ENCODE measurements at regions not wholly inside any gene's neighbourhood (a gene's known extent, or its start where the extent isn't known, plus 50 kb on each side); places are given as distances from the start of the nearest gene placed in this dataset.

DNA sequence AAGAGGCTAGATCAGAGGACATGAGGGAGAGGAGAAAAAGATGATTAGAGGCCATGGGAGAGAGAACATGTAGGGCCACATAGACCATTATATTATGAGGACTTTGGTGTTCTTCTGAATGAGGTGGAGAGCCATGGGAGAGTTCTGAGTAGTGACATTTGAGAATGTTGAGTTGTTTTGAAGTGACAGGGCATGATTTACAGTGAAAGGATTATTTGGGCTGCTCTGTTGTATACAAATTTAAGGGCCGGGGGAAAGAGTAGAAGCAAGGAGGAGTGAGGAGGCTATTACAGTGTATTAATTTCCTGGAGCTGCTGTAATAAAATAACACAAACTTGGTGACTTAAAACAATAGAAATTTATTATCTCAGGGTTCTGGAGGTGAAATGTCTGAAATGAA, 102.5 kb upstream of the RGS4 start:
- CTCF ChIA-PET = no interaction called here
- no TSS peak for BruUV-seq (replicated peaks)
- no peaks in the 10 kb centered on the region for H3K36me3 ChIP-seq (ENCODE audit: insufficient read depth, low read length, poor library complexity, severe bottlenecking)
- no peaks in the 10 kb centered on the region for H3K9me3 ChIP-seq (ENCODE audit: low read depth, low read length, poor library complexity, severe bottlenecking)
- no peaks in the 10 kb centered on the region for H3K4me1 ChIP-seq (ENCODE audit: insufficient read depth, low read length, poor library complexity, severe bottlenecking)
- DNase-seq (ENCODE audit: low spot score) = no peak
- H3K4me3 ChIP-seq (ENCODE audit: low read depth, low read length, poor library complexity, severe bottlenecking) = no peak overlapping the region
- H3K27me3 ChIP-seq (replicated peaks; ENCODE audit: insufficient read depth, low read depth, low read length, poor library complexity) = no peaks in the 10 kb centered on the region
- intact Hi-C loops (cut with micrococcal nuclease; ENCODE audit: unreplicated experiment) = no loop called here
- H3K27ac ChIP-seq (ENCODE audit: low read depth, low read length, poor library complexity, severe bottlenecking) = no peak overlapping the region
- no peak for TF ChIP-seq EZH2 (IDR thresholded peaks at IDR 0.05; ENCODE audit: borderline replicate concordance, low read depth, low read length, poor library complexity, severe bottlenecking)
- TF ChIP-seq, protein P1, sequence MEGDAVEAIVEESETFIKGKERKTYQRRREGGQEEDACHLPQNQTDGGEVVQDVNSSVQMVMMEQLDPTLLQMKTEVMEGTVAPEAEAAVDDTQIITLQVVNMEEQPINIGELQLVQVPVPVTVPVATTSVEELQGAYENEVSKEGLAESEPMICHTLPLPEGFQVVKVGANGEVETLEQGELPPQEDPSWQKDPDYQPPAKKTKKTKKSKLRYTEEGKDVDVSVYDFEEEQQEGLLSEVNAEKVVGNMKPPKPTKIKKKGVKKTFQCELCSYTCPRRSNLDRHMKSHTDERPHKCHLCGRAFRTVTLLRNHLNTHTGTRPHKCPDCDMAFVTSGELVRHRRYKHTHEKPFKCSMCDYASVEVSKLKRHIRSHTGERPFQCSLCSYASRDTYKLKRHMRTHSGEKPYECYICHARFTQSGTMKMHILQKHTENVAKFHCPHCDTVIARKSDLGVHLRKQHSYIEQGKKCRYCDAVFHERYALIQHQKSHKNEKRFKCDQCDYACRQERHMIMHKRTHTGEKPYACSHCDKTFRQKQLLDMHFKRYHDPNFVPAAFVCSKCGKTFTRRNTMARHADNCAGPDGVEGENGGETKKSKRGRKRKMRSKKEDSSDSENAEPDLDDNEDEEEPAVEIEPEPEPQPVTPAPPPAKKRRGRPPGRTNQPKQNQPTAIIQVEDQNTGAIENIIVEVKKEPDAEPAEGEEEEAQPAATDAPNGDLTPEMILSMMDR (conservative IDR thresholded peaks at IDR 0.05; ENCODE audit: low read depth, low read length) = no peak
- POLR2A ChIA-PET (ENCODE audit: low non-redundant PET) = no interaction called here

DNA sequence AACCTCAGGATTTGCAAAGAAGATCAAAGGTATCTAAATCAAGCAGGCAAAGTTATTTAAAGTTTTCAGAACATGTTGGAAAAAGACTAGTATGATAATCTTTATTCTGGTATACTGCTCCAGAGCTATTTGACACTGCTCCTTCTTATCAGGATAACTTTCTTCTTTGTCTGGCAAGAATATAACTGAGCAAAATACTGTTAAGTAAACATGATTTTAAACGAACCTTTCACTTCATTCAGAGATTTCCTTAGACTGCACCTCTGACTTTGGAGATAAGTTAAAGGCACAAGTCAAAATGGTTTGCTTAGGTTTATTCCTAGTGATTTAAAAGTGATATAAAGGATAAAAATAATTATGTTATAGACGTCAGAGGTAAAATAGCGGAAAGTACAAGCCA, 103.9 kb upstream of the CCDC190 start:
- TF ChIP-seq, protein P1 (conservative IDR thresholded peaks at IDR 0.05; ENCODE audit: low read depth, low read length) = no peak
- TF ChIP-seq EZH2 (IDR thresholded peaks at IDR 0.05; ENCODE audit: borderline replicate concordance, low read depth, low read length, poor library complexity, severe bottlenecking) = no peak
- DNase-seq (ENCODE audit: low spot score) = no peak
- POLR2A ChIA-PET (ENCODE audit: low non-redundant PET) = no interaction called here
- no peaks in the 10 kb centered on the region for H3K4me1 ChIP-seq (ENCODE audit: insufficient read depth, low read length, poor library complexity, severe bottlenecking)
- intact Hi-C loops (cut with micrococcal nuclease; ENCODE audit: unreplicated experiment) = no loop called here
- BruUV-seq (replicated peaks) = no TSS peak
- no peak overlapping the region for H3K4me3 ChIP-seq (ENCODE audit: low read depth, low read length, poor library complexity, severe bottlenecking)
- H3K36me3 ChIP-seq (ENCODE audit: insufficient read depth, low read length, poor library complexity, severe bottlenecking) = no peaks in the 10 kb centered on the region
- H3K27ac ChIP-seq (ENCODE audit: low read depth, low read length, poor library complexity, severe bottlenecking) = no peak overlapping the region
- CTCF ChIA-PET = no interaction called here
- no peaks in the 10 kb centered on the region for H3K27me3 ChIP-seq (replicated peaks; ENCODE audit: insufficient read depth, low read depth, low read length, poor library complexity)
- no peaks in the 10 kb centered on the region for H3K9me3 ChIP-seq (ENCODE audit: low read depth, low read length, poor library complexity, severe bottlenecking)

GRCh38 chr1:162956922-162957321, 95.9 kb upstream of the CCDC190 start:
- Histone ChIP-seq H3K36me3 (ENCODE audit: insufficient read depth, low read length, poor library complexity, severe bottlenecking) (no peaks in the 10 kb centered on the region), H3K27ac (ENCODE audit: low read depth, low read length, poor library complexity, severe bottlenecking) (no peak overlapping the region), H3K4me3 (ENCODE audit: low read depth, low read length, poor library complexity, severe bottlenecking) (no peak overlapping the region), H3K4me1 (ENCODE audit: insufficient read depth, low read length, poor library complexity, severe bottlenecking) (no peaks in the 10 kb centered on the region), H3K27me3 (replicated peaks; ENCODE audit: insufficient read depth, low read depth, low read length, poor library complexity) (no peaks in the 10 kb centered on the region), H3K9me3 (ENCODE audit: low read depth, low read length, poor library complexity, severe bottlenecking) (no peaks in the 10 kb centered on the region)
- TF ChIP-seq, protein P1 (conservative IDR thresholded peaks at IDR 0.05; ENCODE audit: low read depth, low read length) = no peak
- no peak for TF ChIP-seq EZH2 (IDR thresholded peaks at IDR 0.05; ENCODE audit: borderline replicate concordance, low read depth, low read length, poor library complexity, severe bottlenecking)
- CTCF ChIA-PET = interaction anchor here (0.5 kb wide), 1 partner anchor 19 kb away, joined by 3 read pairs; no protein-coding TSS in a partner anchor
- POLR2A ChIA-PET (ENCODE audit: low non-redundant PET) = no interaction called here
- no TSS peak for BruUV-seq (replicated peaks)
- no peak for DNase-seq (ENCODE audit: low spot score)
- intact Hi-C loops (cut with micrococcal nuclease; ENCODE audit: unreplicated experiment) = no loop called here
